Fibroblast of lung (primary cell): ENCODE measurements at regions not wholly inside any gene's neighbourhood (a gene's known extent, or its start where the extent isn't known, plus 50 kb on each side); places are given as distances from the start of the nearest gene placed in this dataset.

Experiments
- DNase-seq, 2 donors: peaks; one replicate each; pipeline versions ENCODE4 v3.0.0 to v3.0.0-alpha.2; 2010; ENCODE audit warnings: low read depth in 2 of 2
- H2AFZ ChIP-seq: 2 replicates; pipeline ENCODE4 v1.5.1; 2012; ENCODE audit warnings: low read length, control low read depth, inconsistent platforms
- H3K27ac ChIP-seq: 2 replicates; pipeline ENCODE4 v1.5.1; 2011; ENCODE audit warnings: low read length, control low read depth; ENCODE audit not compliant: insufficient read depth
- H3K27me3 ChIP-seq: 2 replicates; pipeline ENCODE4 v1.5.1; 2011; ENCODE audit warnings: mild to moderate bottlenecking, low read length; ENCODE audit not compliant: control insufficient read depth, insufficient read depth
- H3K36me3 ChIP-seq: 2 replicates; pipeline ENCODE4 v1.5.1; 2011; ENCODE audit warnings: low read length; ENCODE audit not compliant: control insufficient read depth, insufficient read depth
- H3K4me1 ChIP-seq: 2 replicates; pipeline ENCODE4 v1.5.1; 2011; ENCODE audit warnings: low read length; ENCODE audit not compliant: control insufficient read depth, insufficient read depth; ENCODE audit errors: extremely low read depth
- H3K4me2 ChIP-seq: 2 replicates; pipeline ENCODE4 v1.5.1; 2011; ENCODE audit warnings: low read length, control low read depth; ENCODE audit not compliant: insufficient read depth; ENCODE audit errors: extremely low read depth
- H3K4me3 ChIP-seq, 4 experiments: fragments of 200-600 bp in 1 of 4; sonication (generic) in 1 of 4; replicated peaks in 1 of 4; 2 replicates each; pipeline ENCODE4 v1.5.1; 2011 to 2016; ENCODE audit warnings: low read length in 4 of 4, low read depth in 3 of 4, mild to moderate bottlenecking in 3 of 4, control low read depth in 2 of 4, inconsistent platforms in 1 of 4, mixed read lengths in 1 of 4; ENCODE audit not compliant: insufficient read depth in 1 of 4; ENCODE audit errors: control extremely low read depth in 1 of 4
- H3K79me2 ChIP-seq: 2 replicates; pipeline ENCODE4 v1.5.1; 2012; ENCODE audit warnings: mild to moderate bottlenecking, low read length, inconsistent platforms; ENCODE audit not compliant: control insufficient read depth, insufficient read depth
- H3K9ac ChIP-seq: 2 replicates; pipeline ENCODE4 v1.5.1; 2011; ENCODE audit warnings: mild to moderate bottlenecking, low read length, control low read depth; ENCODE audit not compliant: insufficient read depth
- H3K9me3 ChIP-seq: 2 replicates; pipeline ENCODE4 v1.5.1; 2012; ENCODE audit warnings: low read depth, low read length; ENCODE audit not compliant: control insufficient read depth, insufficient read depth
- H4K20me1 ChIP-seq: 2 replicates; pipeline ENCODE4 v1.5.1; 2011; ENCODE audit warnings: low read length; ENCODE audit not compliant: control insufficient read depth, insufficient read depth; ENCODE audit errors: extremely low read depth
- EZH2 ChIP-seq: IDR thresholded peaks from 2 replicates; pipeline ENCODE4 v1.5.1; 2012; ENCODE audit warnings: low read length, control low read depth, mild to moderate bottlenecking; ENCODE audit errors: missing control alignments
- TF ChIP-seq, protein P1 (sequence below), 2 donors: IDR thresholded peaks in 1 of 2; conservative IDR thresholded peaks in 1 of 2; 1 replicate in 1 of 2; 2 replicates in 1 of 2; pipeline ENCODE4 v1.5.1; 2011 to 2012; ENCODE audit warnings: low read length in 2 of 2, control low read depth in 1 of 2, inconsistent platforms in 1 of 2, low read depth in 1 of 2, mild to moderate bottlenecking in 1 of 2

DNA sequence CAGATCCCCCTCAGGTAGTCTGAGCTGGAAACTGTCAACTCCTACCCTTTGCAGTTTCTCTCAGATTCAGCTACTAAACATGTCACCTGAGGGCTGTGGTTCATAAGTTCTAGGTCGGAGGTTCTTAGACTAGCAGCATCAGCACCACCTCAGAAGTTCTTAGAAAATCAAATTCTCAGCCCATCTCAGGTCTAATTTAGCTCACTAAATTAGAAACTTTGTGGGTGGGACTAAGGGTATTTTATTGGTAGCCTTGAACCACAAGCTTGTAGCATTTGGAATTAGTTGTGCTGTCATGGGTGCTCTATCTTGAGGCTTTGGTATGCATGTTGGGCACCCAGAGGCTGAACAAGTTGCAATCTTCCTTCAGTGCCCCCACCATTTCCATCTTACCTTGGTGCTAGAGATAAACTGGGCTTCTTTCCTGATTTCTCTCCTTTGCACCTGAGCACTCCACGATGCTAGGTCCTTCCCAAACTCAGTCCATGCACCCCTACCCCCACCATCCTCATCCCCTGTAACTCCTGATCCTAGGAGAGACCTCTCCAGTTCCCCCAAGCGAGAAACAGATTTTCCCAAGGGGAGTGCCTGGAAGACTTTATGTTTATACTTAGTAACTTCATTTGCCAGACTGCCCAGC lies 54.2 kb downstream of the S1PR1 start:
- Histone ChIP-seq H3K9me3 (no peaks in the 10 kb centered on the region), H3K27ac (no peak overlapping the region), H3K79me2 (no peaks in the 10 kb centered on the region), H3K9ac (no peak overlapping the region), H3K4me3 (no peak overlapping the region), H3K36me3 (no peaks in the 10 kb centered on the region), H3K27me3 (no peaks in the 10 kb centered on the region), H2AFZ (no peak overlapping the region), H3K4me2 (no peak overlapping the region), H3K4me1 (no peaks in the 10 kb centered on the region), H4K20me1 (no peaks in the 10 kb centered on the region)
- TF ChIP-seq, protein P1, sequence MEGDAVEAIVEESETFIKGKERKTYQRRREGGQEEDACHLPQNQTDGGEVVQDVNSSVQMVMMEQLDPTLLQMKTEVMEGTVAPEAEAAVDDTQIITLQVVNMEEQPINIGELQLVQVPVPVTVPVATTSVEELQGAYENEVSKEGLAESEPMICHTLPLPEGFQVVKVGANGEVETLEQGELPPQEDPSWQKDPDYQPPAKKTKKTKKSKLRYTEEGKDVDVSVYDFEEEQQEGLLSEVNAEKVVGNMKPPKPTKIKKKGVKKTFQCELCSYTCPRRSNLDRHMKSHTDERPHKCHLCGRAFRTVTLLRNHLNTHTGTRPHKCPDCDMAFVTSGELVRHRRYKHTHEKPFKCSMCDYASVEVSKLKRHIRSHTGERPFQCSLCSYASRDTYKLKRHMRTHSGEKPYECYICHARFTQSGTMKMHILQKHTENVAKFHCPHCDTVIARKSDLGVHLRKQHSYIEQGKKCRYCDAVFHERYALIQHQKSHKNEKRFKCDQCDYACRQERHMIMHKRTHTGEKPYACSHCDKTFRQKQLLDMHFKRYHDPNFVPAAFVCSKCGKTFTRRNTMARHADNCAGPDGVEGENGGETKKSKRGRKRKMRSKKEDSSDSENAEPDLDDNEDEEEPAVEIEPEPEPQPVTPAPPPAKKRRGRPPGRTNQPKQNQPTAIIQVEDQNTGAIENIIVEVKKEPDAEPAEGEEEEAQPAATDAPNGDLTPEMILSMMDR (conservative IDR thresholded peaks at IDR 0.05 in 1 of 2, IDR thresholded peaks at IDR 0.05 in 1 of 2; ENCODE audit: low read depth in 1 of 2, low read length in 2 of 2), result no peak
- no peak for TF ChIP-seq EZH2
- no peak for DNase-seq

DNA sequence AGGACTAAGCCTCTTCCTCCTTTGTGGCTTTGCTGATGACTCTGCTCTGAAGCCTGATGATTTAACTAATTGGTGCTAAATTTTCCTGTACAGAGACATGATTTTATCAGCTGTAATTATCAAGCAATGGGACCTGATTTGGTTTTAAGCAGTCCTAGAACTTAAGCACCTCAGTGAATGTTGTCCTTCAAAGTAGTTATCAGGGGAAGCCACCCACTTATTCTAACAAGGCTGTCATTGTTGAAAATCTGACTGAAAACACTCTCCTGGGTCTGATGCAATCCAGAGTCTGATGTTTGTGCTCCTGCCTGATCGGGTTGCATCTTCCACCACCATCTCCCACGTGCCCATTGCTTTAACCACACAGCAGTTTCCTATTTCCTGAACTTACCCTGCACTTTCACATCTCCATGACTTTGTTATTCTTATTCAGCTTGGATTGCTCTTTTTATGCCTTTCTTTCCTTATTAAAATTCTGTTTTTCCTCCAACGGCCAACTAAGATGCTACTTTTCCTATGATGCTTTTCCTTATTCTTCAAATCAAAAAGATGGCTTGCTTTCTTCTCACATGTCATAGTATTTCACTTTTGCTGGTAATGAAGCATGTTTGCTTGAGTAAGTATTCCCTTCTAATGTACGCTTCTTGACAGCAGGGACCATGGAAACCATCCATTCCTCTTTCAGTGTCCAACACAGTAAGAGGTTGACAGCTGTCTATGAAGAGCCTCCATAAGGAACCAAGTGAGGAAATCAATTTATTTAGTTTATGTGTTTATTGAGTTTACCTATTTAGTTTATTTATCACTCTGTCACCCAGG lies 55.0 kb downstream of the S1PR1 start:
- Histone ChIP-seq H3K4me2 (no peak overlapping the region), H3K9ac (no peak overlapping the region), H3K27ac (no peak overlapping the region), H3K27me3 (no peaks in the 10 kb centered on the region), H4K20me1 (no peaks in the 10 kb centered on the region), H3K79me2 (no peaks in the 10 kb centered on the region), H3K36me3 (no peaks in the 10 kb centered on the region), H3K9me3 (no peaks in the 10 kb centered on the region), H2AFZ (no peak overlapping the region), H3K4me1 (no peaks in the 10 kb centered on the region), H3K4me3 (no peak overlapping the region)
- peak; percentile 68 to 80 for DNase-seq
- TF ChIP-seq EZH2, result no peak
- TF ChIP-seq, protein P1 (conservative IDR thresholded peaks at IDR 0.05 in 1 of 2, IDR thresholded peaks at IDR 0.05 in 1 of 2; ENCODE audit: low read depth in 1 of 2, low read length in 2 of 2), result no peak

DNA sequence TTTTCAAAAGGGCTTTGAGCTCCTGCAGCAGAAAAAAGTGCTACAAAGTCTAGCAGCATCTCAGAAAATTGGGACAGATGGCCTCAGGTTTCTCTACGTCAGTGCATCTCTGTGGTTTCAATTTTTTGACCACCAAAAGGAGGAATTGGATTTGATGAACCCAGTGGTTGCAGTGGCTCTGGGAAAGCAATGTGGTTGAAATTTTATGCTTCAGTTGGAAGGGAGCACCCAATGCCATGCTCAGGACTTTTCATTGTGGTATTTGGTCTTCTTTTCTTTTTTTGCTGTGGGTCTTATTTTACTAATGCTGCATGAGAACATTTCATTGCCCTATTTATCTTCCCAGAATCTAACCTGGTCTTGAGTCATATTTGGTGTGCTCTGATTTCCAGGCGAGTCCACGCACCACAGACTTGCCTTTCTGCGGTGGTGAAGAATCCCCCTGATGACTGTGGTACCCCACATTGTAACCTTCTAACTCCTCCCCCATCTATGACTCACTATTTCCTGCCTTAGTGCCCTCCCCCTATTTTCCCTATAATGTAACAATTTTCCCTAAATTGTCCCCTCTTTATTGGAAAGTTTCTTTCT lies 56.7 kb downstream of the S1PR1 start:
- peaks cover 3% of the 10 kb centered on the region for H3K27me3 ChIP-seq
- no peaks in the 10 kb centered on the region for H3K4me1 ChIP-seq
- no peak overlapping the region for H2AFZ ChIP-seq
- no peak overlapping the region for H3K9ac ChIP-seq
- H3K27ac ChIP-seq, result no peak overlapping the region
- no peaks in the 10 kb centered on the region for H3K36me3 ChIP-seq
- no peak overlapping the region for H3K4me2 ChIP-seq
- peak in 1 of 2 donors; percentile 86 for DNase-seq
- no peaks in the 10 kb centered on the region for H3K9me3 ChIP-seq
- no peaks in the 10 kb centered on the region for H3K79me2 ChIP-seq
- H3K4me3 ChIP-seq, result no peak overlapping the region
- H4K20me1 ChIP-seq, result no peaks in the 10 kb centered on the region
- no peak for TF ChIP-seq EZH2
- TF ChIP-seq, protein P1 (conservative IDR thresholded peaks at IDR 0.05 in 1 of 2, IDR thresholded peaks at IDR 0.05 in 1 of 2; ENCODE audit: low read depth in 1 of 2, low read length in 2 of 2), result no peak
